Liver (tissue), 3 donors: ENCODE measurements at regions not wholly inside any gene's neighbourhood (a gene's known extent, or its start where the extent isn't known, plus 50 kb on each side); places are given as distances from the start of the nearest gene placed in this dataset.

Experiments used
- EGR1 ChIP-seq, 2 donors: IDR thresholded peaks; 2 replicates each; pipeline ENCODE4 v1.6.1; 2016 to 2018; ENCODE audit warnings: antibody characterized with exemption in 2 of 2, low read depth in 2 of 2
- GABPA ChIP-seq, 2 donors: IDR thresholded peaks in 1 of 2; conservative IDR thresholded peaks in 1 of 2; 2 replicates each; pipeline ENCODE4 v1.6.1; 2016; ENCODE audit warnings: antibody characterized with exemption in 2 of 2, mild to moderate bottlenecking in 1 of 2, moderate library complexity in 1 of 2
- JUND ChIP-seq, 2 donors: IDR thresholded peaks; 2 replicates each; pipeline ENCODE4 v1.6.1; 2016; ENCODE audit warnings: antibody characterized with exemption in 2 of 2
- NR2F2 ChIP-seq: IDR thresholded peaks from 2 replicates; pipeline ENCODE4 v1.6.1; 2016; ENCODE audit warnings: antibody characterized with exemption
- TAF1 ChIP-seq: conservative IDR thresholded peaks from 2 replicates; pipeline ENCODE4 v1.6.1; 2016; ENCODE audit warnings: antibody characterized with exemption, mild to moderate bottlenecking
- YY1 ChIP-seq: IDR thresholded peaks from 2 replicates; pipeline ENCODE4 v1.6.1; 2016; ENCODE audit warnings: antibody characterized with exemption, mild to moderate bottlenecking
- TF ChIP-seq, protein P1 (sequence below): fragments of 150-350 bp; IDR thresholded peaks from 2 replicates; pipeline ENCODE4 v1.5.1; 2017; ENCODE audit warnings: improper control_type of control experiment, low read depth, low read length; ENCODE audit not compliant: missing input control
- TF ChIP-seq, protein P2 (sequence below): IDR thresholded peaks from 2 replicates; pipeline ENCODE4 v1.6.1; 2016; ENCODE audit warnings: antibody characterized with exemption, mild to moderate bottlenecking
- TF ChIP-seq, protein P3 (sequence below): IDR thresholded peaks from 2 replicates; pipeline ENCODE4 v1.6.1; 2016; ENCODE audit warnings: antibody characterized with exemption
- TF ChIP-seq, protein P4 (sequence below): IDR thresholded peaks from 2 replicates; pipeline ENCODE4 v1.6.1; 2016; ENCODE audit warnings: antibody characterized with exemption
- TF ChIP-seq, protein P5 (sequence below): IDR thresholded peaks from 2 replicates; pipeline ENCODE4 v1.6.1; 2016; ENCODE audit warnings: antibody characterized with exemption
- donor health status: healthy.
- donor health status: healthy.

DNA sequence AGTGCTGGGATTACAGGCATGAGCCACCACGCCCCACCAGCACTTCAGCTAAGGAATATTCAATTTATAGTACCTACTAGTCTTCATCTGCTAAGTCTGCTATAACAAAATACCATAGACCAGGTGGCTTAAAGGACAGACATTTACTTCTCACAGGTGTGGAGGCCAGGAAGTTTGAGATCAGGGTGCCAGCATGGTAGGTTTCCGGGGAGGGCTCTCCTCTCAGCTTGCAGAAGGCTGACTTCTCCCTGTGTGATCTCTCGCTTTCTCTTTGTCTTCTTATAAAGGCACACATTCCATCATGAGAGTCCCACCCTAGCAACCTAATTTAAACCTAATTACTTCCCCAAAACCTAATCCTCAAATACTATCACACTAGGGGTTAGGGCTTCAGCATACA is 433.0 kb downstream of the INSC start:
- TF ChIP-seq, protein P1, sequence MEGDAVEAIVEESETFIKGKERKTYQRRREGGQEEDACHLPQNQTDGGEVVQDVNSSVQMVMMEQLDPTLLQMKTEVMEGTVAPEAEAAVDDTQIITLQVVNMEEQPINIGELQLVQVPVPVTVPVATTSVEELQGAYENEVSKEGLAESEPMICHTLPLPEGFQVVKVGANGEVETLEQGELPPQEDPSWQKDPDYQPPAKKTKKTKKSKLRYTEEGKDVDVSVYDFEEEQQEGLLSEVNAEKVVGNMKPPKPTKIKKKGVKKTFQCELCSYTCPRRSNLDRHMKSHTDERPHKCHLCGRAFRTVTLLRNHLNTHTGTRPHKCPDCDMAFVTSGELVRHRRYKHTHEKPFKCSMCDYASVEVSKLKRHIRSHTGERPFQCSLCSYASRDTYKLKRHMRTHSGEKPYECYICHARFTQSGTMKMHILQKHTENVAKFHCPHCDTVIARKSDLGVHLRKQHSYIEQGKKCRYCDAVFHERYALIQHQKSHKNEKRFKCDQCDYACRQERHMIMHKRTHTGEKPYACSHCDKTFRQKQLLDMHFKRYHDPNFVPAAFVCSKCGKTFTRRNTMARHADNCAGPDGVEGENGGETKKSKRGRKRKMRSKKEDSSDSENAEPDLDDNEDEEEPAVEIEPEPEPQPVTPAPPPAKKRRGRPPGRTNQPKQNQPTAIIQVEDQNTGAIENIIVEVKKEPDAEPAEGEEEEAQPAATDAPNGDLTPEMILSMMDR: no peak
- TF ChIP-seq, protein P2, sequence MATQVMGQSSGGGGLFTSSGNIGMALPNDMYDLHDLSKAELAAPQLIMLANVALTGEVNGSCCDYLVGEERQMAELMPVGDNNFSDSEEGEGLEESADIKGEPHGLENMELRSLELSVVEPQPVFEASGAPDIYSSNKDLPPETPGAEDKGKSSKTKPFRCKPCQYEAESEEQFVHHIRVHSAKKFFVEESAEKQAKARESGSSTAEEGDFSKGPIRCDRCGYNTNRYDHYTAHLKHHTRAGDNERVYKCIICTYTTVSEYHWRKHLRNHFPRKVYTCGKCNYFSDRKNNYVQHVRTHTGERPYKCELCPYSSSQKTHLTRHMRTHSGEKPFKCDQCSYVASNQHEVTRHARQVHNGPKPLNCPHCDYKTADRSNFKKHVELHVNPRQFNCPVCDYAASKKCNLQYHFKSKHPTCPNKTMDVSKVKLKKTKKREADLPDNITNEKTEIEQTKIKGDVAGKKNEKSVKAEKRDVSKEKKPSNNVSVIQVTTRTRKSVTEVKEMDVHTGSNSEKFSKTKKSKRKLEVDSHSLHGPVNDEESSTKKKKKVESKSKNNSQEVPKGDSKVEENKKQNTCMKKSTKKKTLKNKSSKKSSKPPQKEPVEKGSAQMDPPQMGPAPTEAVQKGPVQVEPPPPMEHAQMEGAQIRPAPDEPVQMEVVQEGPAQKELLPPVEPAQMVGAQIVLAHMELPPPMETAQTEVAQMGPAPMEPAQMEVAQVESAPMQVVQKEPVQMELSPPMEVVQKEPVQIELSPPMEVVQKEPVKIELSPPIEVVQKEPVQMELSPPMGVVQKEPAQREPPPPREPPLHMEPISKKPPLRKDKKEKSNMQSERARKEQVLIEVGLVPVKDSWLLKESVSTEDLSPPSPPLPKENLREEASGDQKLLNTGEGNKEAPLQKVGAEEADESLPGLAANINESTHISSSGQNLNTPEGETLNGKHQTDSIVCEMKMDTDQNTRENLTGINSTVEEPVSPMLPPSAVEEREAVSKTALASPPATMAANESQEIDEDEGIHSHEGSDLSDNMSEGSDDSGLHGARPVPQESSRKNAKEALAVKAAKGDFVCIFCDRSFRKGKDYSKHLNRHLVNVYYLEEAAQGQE: no peak
- no peak for TF ChIP-seq YY1
- TF ChIP-seq, protein P3, sequence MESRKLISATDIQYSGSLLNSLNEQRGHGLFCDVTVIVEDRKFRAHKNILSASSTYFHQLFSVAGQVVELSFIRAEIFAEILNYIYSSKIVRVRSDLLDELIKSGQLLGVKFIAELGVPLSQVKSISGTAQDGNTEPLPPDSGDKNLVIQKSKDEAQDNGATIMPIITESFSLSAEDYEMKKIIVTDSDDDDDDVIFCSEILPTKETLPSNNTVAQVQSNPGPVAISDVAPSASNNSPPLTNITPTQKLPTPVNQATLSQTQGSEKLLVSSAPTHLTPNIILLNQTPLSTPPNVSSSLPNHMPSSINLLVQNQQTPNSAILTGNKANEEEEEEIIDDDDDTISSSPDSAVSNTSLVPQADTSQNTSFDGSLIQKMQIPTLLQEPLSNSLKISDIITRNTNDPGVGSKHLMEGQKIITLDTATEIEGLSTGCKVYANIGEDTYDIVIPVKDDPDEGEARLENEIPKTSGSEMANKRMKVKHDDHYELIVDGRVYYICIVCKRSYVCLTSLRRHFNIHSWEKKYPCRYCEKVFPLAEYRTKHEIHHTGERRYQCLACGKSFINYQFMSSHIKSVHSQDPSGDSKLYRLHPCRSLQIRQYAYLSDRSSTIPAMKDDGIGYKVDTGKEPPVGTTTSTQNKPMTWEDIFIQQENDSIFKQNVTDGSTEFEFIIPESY: no peak
- no peak for TF ChIP-seq TAF1
- no peak for TF ChIP-seq GABPA (IDR thresholded peaks at IDR 0.05 in 1 of 2, conservative IDR thresholded peaks at IDR 0.05 in 1 of 2)
- no peak for TF ChIP-seq EGR1 (IDR thresholded peaks at IDR 0.05; ENCODE audit: low read depth in 2 of 2)
- no peak for TF ChIP-seq JUND (IDR thresholded peaks at IDR 0.05)
- TF ChIP-seq, protein P4, sequence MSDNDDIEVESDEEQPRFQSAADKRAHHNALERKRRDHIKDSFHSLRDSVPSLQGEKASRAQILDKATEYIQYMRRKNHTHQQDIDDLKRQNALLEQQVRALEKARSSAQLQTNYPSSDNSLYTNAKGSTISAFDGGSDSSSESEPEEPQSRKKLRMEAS: no peak
- no peak for TF ChIP-seq NR2F2
- TF ChIP-seq, protein P5, sequence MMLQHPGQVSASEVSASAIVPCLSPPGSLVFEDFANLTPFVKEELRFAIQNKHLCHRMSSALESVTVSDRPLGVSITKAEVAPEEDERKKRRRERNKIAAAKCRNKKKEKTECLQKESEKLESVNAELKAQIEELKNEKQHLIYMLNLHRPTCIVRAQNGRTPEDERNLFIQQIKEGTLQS: no peak
